K562 (cell line): ENCODE measurements at regions not wholly inside any gene's neighbourhood (a gene's known extent, or its start where the extent isn't known, plus 50 kb on each side); places are given as distances from the start of the nearest gene placed in this dataset.
"Not testable (repeated sequence)": the region's sequence is repeated elsewhere in the genome, so short reads cannot be mapped to it uniquely, and the experiment has no call there.

ENCODE experiments used
- ATAC-seq: fragments of 200-7000 bp; cut with Tn5 transposase; 3 replicates; pipeline ENCODE4 v1.9.1; 2020; ENCODE audit warnings: moderate library complexity
- BruUV-seq: library from RNA; stranded (reverse); fragments of 400-500 nt; replicated peaks from 2 replicates; lab custom pipeline; 2021; lab: Mats Ljungman, UMichigan
- CTCF ChIA-PET: fragments of 300-600 bp; formaldehyde crosslinking; extraction: SDS; loops from one replicate; lab custom pipeline; 2021; ENCODE audit warnings: low intra/inter-chr PET ratio; lab: Yijun Ruan, JAX
- POLR2A ChIA-PET: fragments of 300-600, 350-650 bp; sonication (Branson Sonifier 250); formaldehyde crosslinking; extraction: SDS; loops from one replicate; lab custom pipeline; 2021; ENCODE audit warnings: antibody characterized with exemption, inconsistent platforms; lab: Yijun Ruan, JAX
- DNase-seq, 4 experiments: peaks; one replicate each; pipeline versions ENCODE4 v3.0.0 to v3.0.0-alpha.2; 2011 to 2018; ENCODE audit warnings: low spot score in 3 of 4, mixed read lengths in 3 of 4; ENCODE audit errors: extremely low read depth in 1 of 4
- FAIRE-seq: peaks from 2 replicates; lab custom pipeline; 2011; peaks lifted over from hg19 to GRCh38; lab: Jason Lieb, UNC
- H2AFZ ChIP-seq: 2 replicates; pipeline ENCODE4 v1.6.0; 2011; ENCODE audit warnings: low read depth, low read length, control low read depth, inconsistent platforms
- H3K27ac ChIP-seq: fragments of 200-600 bp; 3 replicates; pipeline ENCODE4 v1.8.0; 2011; ENCODE audit warnings: low read depth, mild to moderate bottlenecking, control low read depth, inconsistent platforms, low read length, moderate library complexity, mixed read lengths; ENCODE audit errors: extremely low read depth
- H3K27me3 ChIP-seq, 2 experiments: fragments of 300-600 bp in 1 of 2; 2 replicates in 1 of 2; 3 replicates in 1 of 2; pipeline versions ENCODE4 v1.6.0 to v1.8.0; 2011; ENCODE audit warnings: inconsistent platforms in 2 of 2, low read length in 2 of 2, mild to moderate bottlenecking in 1 of 2, mixed read lengths in 1 of 2, moderate library complexity in 1 of 2; ENCODE audit not compliant: control insufficient read depth in 2 of 2, insufficient read depth in 2 of 2
- H3K36me3 ChIP-seq: fragments of 300-600 bp; 3 replicates; pipeline ENCODE4 v1.8.0; 2011; ENCODE audit warnings: mild to moderate bottlenecking, low read length, inconsistent platforms; ENCODE audit not compliant: control insufficient read depth, insufficient read depth
- H3K4me1 ChIP-seq, 2 experiments: fragments of 200-600 bp in 1 of 2; replicated peaks in 1 of 2; 2 replicates in 1 of 2; 3 replicates in 1 of 2; pipeline versions ENCODE4 v1.5.1 to v1.8.0; 2011; ENCODE audit warnings: inconsistent platforms in 2 of 2, low read length in 2 of 2, mild to moderate bottlenecking in 1 of 2, mixed read lengths in 1 of 2, moderate library complexity in 1 of 2; ENCODE audit not compliant: control insufficient read depth in 2 of 2, insufficient read depth in 2 of 2
- H3K4me2 ChIP-seq: 2 replicates; pipeline ENCODE4 v1.6.1; 2011; ENCODE audit warnings: low read length, control low read depth, inconsistent platforms, mixed read lengths; ENCODE audit not compliant: insufficient read depth
- H3K4me3 ChIP-seq: fragments of 200-600 bp; sonication (generic), shearing (Covaris generic); 2 replicates; pipeline ENCODE4 v1.5.1; 2016; ENCODE audit warnings: control low read depth, inconsistent platforms
- H3K79me2 ChIP-seq: fragments of 200-600 bp; 3 replicates; pipeline ENCODE4 v1.8.0; 2011; ENCODE audit warnings: low read length, inconsistent platforms; ENCODE audit not compliant: control insufficient read depth, insufficient read depth
- H3K9ac ChIP-seq, 2 experiments: 2 replicates each; pipeline versions ENCODE4 v1.6.0 to v1.6.1; 2011; ENCODE audit warnings: low read depth in 2 of 2, low read length in 2 of 2, control low read depth in 1 of 2, inconsistent platforms in 1 of 2, mild to moderate bottlenecking in 1 of 2, mixed read lengths in 1 of 2; ENCODE audit not compliant: insufficient read depth in 1 of 2
- H3K9me1 ChIP-seq: one replicate; pipeline ENCODE4 v1.6.0; 2011; ENCODE audit warnings: inconsistent platforms, mild to moderate bottlenecking, low read length, moderate library complexity; ENCODE audit not compliant: control insufficient read depth, insufficient read depth
- H3K9me3 ChIP-seq: replicated peaks from 2 replicates; pipeline ENCODE4 v1.5.1; 2011; ENCODE audit warnings: low read depth, low read length, inconsistent platforms; ENCODE audit not compliant: control insufficient read depth, insufficient read depth
- H4K20me1 ChIP-seq: replicated peaks from 2 replicates; pipeline ENCODE4 v1.6.1; 2011; ENCODE audit warnings: low read length, inconsistent platforms, mixed read lengths; ENCODE audit not compliant: control insufficient read depth, insufficient read depth
- ZNF146 ChIP-seq: IDR thresholded peaks from one replicate; pipeline ENCODE4 v1.6.1; 2018; ENCODE audit warnings: missing compliant biosample characterization; ENCODE audit not compliant: unreplicated experiment
- WGBS: fragments of 100-300 bp; shearing (Covaris generic); methylation state at CpG from one replicate; pipeline ENCODE4 v1.1.6; 2016; ENCODE audit warnings: low coverage, mixed read lengths; ENCODE audit not compliant: insufficient coverage; ENCODE audit errors: missing lambda C conversion rate; 5-methylcytosine and 5-hydroxymethylcytosine counted together
- in situ Hi-C: fragments of 300-500 bp; cut with MboI; formaldehyde crosslinking; loops from 4 replicates; pipeline ENCODE4 v1.15.0; 2018; ENCODE audit warnings: inconsistent platforms, mixed read lengths
- intact Hi-C: fragments of 100-400 bp; cut with micrococcal nuclease; formaldehyde crosslinking; loops from 2 replicates; pipeline ENCODE4 v1.14.2; 2022

GRCh38 chr14:28635816-28636215 lies 130.8 kb upstream of the FOXG1 start:
- BruUV-seq, H4K20me1 ChIP-seq, H3K9me1 ChIP-seq, H3K27me3 ChIP-seq, H3K79me2 ChIP-seq, H3K36me3 ChIP-seq, H3K9ac ChIP-seq, H3K4me3 ChIP-seq, POLR2A ChIA-PET, H3K4me2 ChIP-seq, H3K4me1 ChIP-seq, intact Hi-C loops, ATAC-seq, DNase-seq, FAIRE-seq, H2AFZ ChIP-seq, CTCF ChIA-PET, H3K27ac ChIP-seq, in situ Hi-C loops, H3K9me3 ChIP-seq: not testable (repeated sequence)
- TF ChIP-seq ZNF146 (CRISPR knock-in tag) = peak; percentile 71
- WGBS = 0% methylated on average over 1 of the region's 2 CpGs

GRCh38 chr14:28641189-28641588 lies 125.4 kb upstream of the FOXG1 start:
- in situ Hi-C loops, FAIRE-seq, POLR2A ChIA-PET, intact Hi-C loops, H3K79me2 ChIP-seq, H3K4me3 ChIP-seq, DNase-seq, H3K36me3 ChIP-seq, H2AFZ ChIP-seq, H3K9me1 ChIP-seq, H3K4me1 ChIP-seq, CTCF ChIA-PET, H3K4me2 ChIP-seq, H3K27ac ChIP-seq, H4K20me1 ChIP-seq, BruUV-seq, H3K9me3 ChIP-seq, H3K9ac ChIP-seq, H3K27me3 ChIP-seq, ATAC-seq: not testable (repeated sequence)
- WGBS = 0% methylated on average over 3 of the region's 6 CpGs
